ENCODE measurements at regions not wholly inside any gene's neighbourhood (a gene's known extent, or its start where the extent isn't known, plus 50 kb on each side); places are given as distances from the start of the nearest gene placed in this dataset.

DNA sequence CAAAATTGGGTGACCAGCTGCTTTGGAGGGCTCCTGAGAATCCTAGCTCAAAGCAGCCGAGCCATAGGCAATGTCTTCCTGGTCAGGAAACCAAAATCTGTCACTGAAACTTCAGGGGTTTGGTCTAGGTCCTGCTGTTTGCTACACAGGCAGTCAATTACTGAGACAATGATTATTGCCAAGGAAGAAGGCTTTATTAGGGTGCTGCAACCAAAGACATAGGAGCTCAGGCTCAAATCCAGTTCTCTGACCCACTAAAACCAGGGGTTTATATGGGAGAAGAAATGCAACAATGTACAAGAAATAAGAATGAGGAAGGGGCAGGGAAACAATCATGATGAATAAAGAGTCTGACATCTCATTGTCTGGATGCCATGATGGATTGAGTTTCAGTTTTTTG is 410.3 kb upstream of the ZWINT start:
- TF ChIP-seq POLR2AphosphoS5 (IDR thresholded peaks at IDR 0.05), result no peak
- TF ChIP-seq EP300 (IDR thresholded peaks at IDR 0.05), result no peak
- no peak for TF ChIP-seq POLR2A (IDR thresholded peaks at IDR 0.05)

Measured in sigmoid colon (tissue), 4 donors.